ENCODE measurements at regions not wholly inside any gene's neighbourhood (a gene's known extent, or its start where the extent isn't known, plus 50 kb on each side); places are given as distances from the start of the nearest gene placed in this dataset.

DNA sequence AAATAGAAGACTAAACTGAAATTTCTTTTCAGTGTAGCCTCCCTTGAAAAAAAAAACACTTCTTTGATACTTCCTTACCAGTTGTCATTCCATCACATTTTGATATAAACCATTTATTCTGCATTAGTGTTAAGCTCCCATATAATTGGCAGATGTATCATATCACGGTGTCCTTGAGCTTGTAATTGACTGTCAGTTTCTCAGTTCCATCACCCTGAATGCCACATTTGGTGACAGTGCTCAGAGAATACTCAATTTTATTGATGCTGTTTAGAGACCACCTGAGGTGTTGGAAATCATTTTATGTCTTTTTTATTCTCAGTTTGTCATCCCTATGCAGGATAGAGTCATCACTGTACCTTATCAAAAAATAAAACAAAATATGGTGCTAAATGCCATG is 1528.2 kb downstream of the RAPGEF2 start:
- H3K4me1 Mint-ChIP-seq, result no peaks in the 10 kb centered on the region
- TF ChIP-seq, protein P1, sequence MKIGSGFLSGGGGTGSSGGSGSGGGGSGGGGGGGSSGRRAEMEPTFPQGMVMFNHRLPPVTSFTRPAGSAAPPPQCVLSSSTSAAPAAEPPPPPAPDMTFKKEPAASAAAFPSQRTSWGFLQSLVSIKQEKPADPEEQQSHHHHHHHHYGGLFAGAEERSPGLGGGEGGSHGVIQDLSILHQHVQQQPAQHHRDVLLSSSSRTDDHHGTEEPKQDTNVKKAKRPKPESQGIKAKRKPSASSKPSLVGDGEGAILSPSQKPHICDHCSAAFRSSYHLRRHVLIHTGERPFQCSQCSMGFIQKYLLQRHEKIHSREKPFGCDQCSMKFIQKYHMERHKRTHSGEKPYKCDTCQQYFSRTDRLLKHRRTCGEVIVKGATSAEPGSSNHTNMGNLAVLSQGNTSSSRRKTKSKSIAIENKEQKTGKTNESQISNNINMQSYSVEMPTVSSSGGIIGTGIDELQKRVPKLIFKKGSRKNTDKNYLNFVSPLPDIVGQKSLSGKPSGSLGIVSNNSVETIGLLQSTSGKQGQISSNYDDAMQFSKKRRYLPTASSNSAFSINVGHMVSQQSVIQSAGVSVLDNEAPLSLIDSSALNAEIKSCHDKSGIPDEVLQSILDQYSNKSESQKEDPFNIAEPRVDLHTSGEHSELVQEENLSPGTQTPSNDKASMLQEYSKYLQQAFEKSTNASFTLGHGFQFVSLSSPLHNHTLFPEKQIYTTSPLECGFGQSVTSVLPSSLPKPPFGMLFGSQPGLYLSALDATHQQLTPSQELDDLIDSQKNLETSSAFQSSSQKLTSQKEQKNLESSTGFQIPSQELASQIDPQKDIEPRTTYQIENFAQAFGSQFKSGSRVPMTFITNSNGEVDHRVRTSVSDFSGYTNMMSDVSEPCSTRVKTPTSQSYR (CRISPR knock-in tag; IDR thresholded peaks at IDR 0.05), result no peak
- TF ChIP-seq, protein P2, sequence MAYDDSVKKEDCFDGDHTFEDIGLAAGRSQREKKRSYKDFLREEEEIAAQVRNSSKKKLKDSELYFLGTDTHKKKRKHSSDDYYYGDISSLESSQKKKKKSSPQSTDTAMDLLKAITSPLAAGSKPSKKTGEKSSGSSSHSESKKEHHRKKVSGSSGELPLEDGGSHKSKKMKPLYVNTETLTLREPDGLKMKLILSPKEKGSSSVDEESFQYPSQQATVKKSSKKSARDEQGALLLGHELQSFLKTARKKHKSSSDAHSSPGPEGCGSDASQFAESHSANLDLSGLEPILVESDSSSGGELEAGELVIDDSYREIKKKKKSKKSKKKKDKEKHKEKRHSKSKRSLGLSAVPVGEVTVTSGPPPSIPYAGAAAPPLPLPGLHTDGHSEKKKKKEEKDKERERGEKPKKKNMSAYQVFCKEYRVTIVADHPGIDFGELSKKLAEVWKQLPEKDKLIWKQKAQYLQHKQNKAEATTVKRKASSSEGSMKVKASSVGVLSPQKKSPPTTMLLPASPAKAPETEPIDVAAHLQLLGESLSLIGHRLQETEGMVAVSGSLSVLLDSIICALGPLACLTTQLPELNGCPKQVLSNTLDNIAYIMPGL (CRISPR knock-in tag; IDR thresholded peaks at IDR 0.05), result no peak
- TF ChIP-seq ZNF671 (CRISPR knock-in tag; IDR thresholded peaks at IDR 0.05) (no peak), ZNF263 (CRISPR knock-in tag; IDR thresholded peaks at IDR 0.05; ENCODE audit: low read depth) (no peak), RELA (CRISPR knock-in tag; IDR thresholded peaks at IDR 0.05; ENCODE audit: borderline replicate concordance) (no peak), ZNF121 (CRISPR knock-in tag; IDR thresholded peaks at IDR 0.05) (no peak), ZNF232 (CRISPR knock-in tag; IDR thresholded peaks at IDR 0.05) (no peak), GTF2I (CRISPR knock-in tag; conservative IDR thresholded peaks at IDR 0.05) (no peak)
- TF ChIP-seq, protein P3, sequence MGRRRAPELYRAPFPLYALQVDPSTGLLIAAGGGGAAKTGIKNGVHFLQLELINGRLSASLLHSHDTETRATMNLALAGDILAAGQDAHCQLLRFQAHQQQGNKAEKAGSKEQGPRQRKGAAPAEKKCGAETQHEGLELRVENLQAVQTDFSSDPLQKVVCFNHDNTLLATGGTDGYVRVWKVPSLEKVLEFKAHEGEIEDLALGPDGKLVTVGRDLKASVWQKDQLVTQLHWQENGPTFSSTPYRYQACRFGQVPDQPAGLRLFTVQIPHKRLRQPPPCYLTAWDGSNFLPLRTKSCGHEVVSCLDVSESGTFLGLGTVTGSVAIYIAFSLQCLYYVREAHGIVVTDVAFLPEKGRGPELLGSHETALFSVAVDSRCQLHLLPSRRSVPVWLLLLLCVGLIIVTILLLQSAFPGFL (CRISPR knock-in tag; IDR thresholded peaks at IDR 0.05; ENCODE audit: borderline replicate concordance), result no peak
- TF ChIP-seq, protein P4, sequence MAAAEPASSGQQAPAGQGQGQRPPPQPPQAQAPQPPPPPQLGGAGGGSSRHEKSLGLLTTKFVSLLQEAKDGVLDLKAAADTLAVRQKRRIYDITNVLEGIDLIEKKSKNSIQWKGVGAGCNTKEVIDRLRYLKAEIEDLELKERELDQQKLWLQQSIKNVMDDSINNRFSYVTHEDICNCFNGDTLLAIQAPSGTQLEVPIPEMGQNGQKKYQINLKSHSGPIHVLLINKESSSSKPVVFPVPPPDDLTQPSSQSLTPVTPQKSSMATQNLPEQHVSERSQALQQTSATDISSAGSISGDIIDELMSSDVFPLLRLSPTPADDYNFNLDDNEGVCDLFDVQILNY (CRISPR knock-in tag; IDR thresholded peaks at IDR 0.05), result no peak
- TF ChIP-seq, protein P5, sequence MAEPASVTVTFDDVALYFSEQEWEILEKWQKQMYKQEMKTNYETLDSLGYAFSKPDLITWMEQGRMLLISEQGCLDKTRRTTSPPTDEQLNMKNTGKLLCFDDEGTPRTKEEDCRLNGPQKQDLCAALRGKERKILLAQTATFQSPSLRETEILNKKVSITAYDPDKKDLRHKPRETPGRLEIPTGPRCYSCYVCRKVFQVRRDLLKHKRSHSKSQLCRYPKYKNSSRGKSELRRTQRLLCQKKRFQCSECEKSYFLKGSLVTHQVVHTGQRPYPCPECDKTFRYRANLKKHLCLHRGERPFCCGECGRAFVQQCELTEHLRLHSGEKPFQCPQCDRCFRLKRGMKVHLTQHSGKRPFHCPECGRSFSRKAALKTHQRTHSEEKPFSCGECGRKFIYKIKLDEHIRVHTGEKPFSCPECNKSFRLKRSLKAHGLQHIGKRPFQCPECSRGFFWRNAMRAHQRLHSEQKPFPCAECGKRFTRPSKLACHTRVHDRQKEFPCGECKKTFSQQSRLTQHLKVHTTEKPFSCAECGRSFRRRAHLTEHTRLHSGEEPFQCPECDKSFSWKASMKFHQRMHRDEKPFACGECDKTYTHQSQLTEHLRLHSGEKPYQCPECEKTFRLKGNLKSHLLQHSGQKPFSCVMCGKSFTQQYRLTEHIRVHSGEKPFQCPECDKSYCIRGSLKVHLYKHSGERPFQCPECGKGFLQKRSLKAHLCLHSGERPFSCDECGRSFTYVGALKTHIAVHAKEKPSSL (CRISPR knock-in tag; conservative IDR thresholded peaks at IDR 0.05), result no peak
- H3K27ac Mint-ChIP-seq, result no peak overlapping the region
- H3K4me3 Mint-ChIP-seq, result no peak overlapping the region
- peaks cover 6% of the 10 kb centered on the region; the same call in 1 of the 2 replicates for H3K36me3 Mint-ChIP-seq
- POLR2A ChIA-PET, result no interaction called here
- CTCF ChIA-PET, result no interaction called here
- H3K27me3 Mint-ChIP-seq (ENCODE audit: low read depth), result no peaks in the 10 kb centered on the region
- H3K9me3 Mint-ChIP-seq, result peaks cover 23% of the 10 kb centered on the region
- DNase-seq (ENCODE audit: low spot score) (no peak), ATAC-seq (no peak)

DNA sequence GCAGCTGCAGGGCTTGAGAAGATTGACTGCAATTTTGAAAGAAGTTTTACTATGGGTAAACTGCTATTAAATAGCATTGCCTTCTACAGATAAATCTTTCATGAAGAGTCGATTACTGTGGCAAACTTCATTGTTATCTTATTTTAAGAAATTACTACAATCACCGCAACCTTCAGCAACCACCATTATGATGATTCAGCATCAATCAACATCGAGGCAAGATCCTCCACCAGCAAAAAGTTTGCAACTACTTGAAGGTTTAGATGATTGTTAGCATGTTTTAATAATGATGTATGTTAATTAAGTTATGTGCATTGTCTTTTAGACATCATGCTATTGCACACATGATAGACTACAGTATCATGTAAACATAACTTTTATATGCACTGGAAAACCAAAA is 1511.0 kb downstream of the FSTL5 start:
- POLR2A ChIA-PET, result no interaction called here
- no peak for ATAC-seq
- CTCF ChIA-PET, result no interaction called here

More for the DNA sequence above, 1511.0 kb downstream of the FSTL5 start:
- no peak overlapping the region for H3K4me3 Mint-ChIP-seq
- 0 out of 2 replicates have a peak, but pooled peaks cover 3% of the 10 kb centered on the region for H3K36me3 Mint-ChIP-seq
- H3K4me1 Mint-ChIP-seq, result peaks cover 4% of the 10 kb centered on the region
- DNase-seq (ENCODE audit: low spot score), result no peak
- no peak overlapping the region for H3K27ac Mint-ChIP-seq
- no peaks in the 10 kb centered on the region for H3K27me3 Mint-ChIP-seq (ENCODE audit: low read depth)
- no peak for TF ChIP-seq GRHL2 (CRISPR knock-in tag; IDR thresholded peaks at IDR 0.05; ENCODE audit: insufficient replicate concordance, severe bottlenecking)
- TF ChIP-seq, protein P6, sequence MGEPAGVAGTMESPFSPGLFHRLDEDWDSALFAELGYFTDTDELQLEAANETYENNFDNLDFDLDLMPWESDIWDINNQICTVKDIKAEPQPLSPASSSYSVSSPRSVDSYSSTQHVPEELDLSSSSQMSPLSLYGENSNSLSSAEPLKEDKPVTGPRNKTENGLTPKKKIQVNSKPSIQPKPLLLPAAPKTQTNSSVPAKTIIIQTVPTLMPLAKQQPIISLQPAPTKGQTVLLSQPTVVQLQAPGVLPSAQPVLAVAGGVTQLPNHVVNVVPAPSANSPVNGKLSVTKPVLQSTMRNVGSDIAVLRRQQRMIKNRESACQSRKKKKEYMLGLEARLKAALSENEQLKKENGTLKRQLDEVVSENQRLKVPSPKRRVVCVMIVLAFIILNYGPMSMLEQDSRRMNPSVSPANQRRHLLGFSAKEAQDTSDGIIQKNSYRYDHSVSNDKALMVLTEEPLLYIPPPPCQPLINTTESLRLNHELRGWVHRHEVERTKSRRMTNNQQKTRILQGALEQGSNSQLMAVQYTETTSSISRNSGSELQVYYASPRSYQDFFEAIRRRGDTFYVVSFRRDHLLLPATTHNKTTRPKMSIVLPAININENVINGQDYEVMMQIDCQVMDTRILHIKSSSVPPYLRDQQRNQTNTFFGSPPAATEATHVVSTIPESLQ (CRISPR knock-in tag; IDR thresholded peaks at IDR 0.05), result no peak
- TF ChIP-seq ATF1 (CRISPR knock-in tag; IDR thresholded peaks at IDR 0.05), result no peak
- H3K9me3 Mint-ChIP-seq, result peaks cover 15% of the 10 kb centered on the region

Measured in WTC11 (cell line).